MM.1S (cell line): ENCODE measurements at regions not wholly inside any gene's neighbourhood (a gene's known extent, or its start where the extent isn't known, plus 50 kb on each side); places are given as distances from the start of the nearest gene placed in this dataset.

Experiments
- DNase-seq: peaks from one replicate; pipeline ENCODE4 v3.0.0-alpha.2; 2015
- H2AFZ ChIP-seq: fragments of 300-600 bp; sonication (generic); 2 replicates; pipeline ENCODE4 v1.6.0; 2016; ENCODE audit warnings: antibody characterized with exemption, low read length
- H3F3A ChIP-seq: fragments of 300-600 bp; sonication (generic); 2 replicates; pipeline ENCODE4 v1.6.1; 2016; ENCODE audit warnings: mild to moderate bottlenecking, antibody characterized with exemption, low read length, moderate library complexity, mixed read lengths; ENCODE audit not compliant: insufficient read depth
- H3K27ac ChIP-seq: fragments of 300-600 bp; sonication (generic); 2 replicates; pipeline ENCODE4 v1.5.1; 2016; ENCODE audit warnings: mild to moderate bottlenecking, low read length
- H3K27me3 ChIP-seq: fragments of 300-600 bp; sonication (generic); replicated peaks from 2 replicates; pipeline ENCODE4 v1.6.0; 2016; ENCODE audit warnings: low read length; ENCODE audit not compliant: insufficient read depth
- H3K36me3 ChIP-seq: fragments of 300-600 bp; sonication (generic); replicated peaks from 2 replicates; pipeline ENCODE4 v1.6.1; 2016; ENCODE audit warnings: mild to moderate bottlenecking, low read length, mixed read lengths; ENCODE audit not compliant: insufficient read depth
- H3K4me1 ChIP-seq: fragments of 300-600 bp; sonication (generic); 2 replicates; pipeline ENCODE4 v1.6.1; 2016; ENCODE audit warnings: low read length, mixed read lengths
- H3K4me2 ChIP-seq: fragments of 300-600 bp; sonication (generic); 2 replicates; pipeline ENCODE4 v1.6.0; 2016; ENCODE audit warnings: low read depth, low read length
- H3K4me3 ChIP-seq: fragments of 300-600 bp; sonication (generic); 2 replicates; pipeline ENCODE4 v1.5.1; 2016; ENCODE audit warnings: low read length, mixed read lengths
- H3K79me2 ChIP-seq: fragments of 300-600 bp; sonication (generic); 2 replicates; pipeline ENCODE4 v1.6.1; 2016; ENCODE audit warnings: mixed run types, low read length, mixed read lengths
- H3K9ac ChIP-seq: fragments of 300-600 bp; sonication (generic); 2 replicates; pipeline ENCODE4 v1.6.1; 2016; ENCODE audit warnings: low read length, mixed read lengths
- H3K9me2 ChIP-seq: fragments of 300-600 bp; sonication (generic); replicated peaks from 2 replicates; pipeline ENCODE4 v1.6.1; 2016; ENCODE audit warnings: mild to moderate bottlenecking, low read length, mixed read lengths; ENCODE audit not compliant: insufficient read depth
- H3K9me3 ChIP-seq: fragments of 300-600 bp; sonication (generic); replicated peaks from 2 replicates; pipeline ENCODE4 v1.6.1; 2016; ENCODE audit warnings: mild to moderate bottlenecking, low read length, mixed read lengths; ENCODE audit not compliant: insufficient read depth
- H4K20me1 ChIP-seq: fragments of 300-600 bp; sonication (generic); 2 replicates; pipeline ENCODE4 v1.6.1; 2016; ENCODE audit warnings: mild to moderate bottlenecking, low read length, moderate library complexity, mixed read lengths; ENCODE audit not compliant: insufficient read depth
- EZH2 ChIP-seq: fragments of 300-600 bp; sonication (generic); optimal IDR thresholded peaks from 2 replicates; pipeline ENCODE3; 2017; ENCODE audit warnings: low read depth, mild to moderate bottlenecking, antibody characterized with exemption, low read length, mixed read lengths
- EZH2phosphoT487 ChIP-seq: fragments of 300-600 bp; sonication (generic); IDR thresholded peaks from 2 replicates; pipeline ENCODE4 v1.6.1; 2018; ENCODE audit warnings: antibody characterized with exemption, low read length
- TF ChIP-seq, protein P1 (sequence below): fragments of 300-600 bp; sonication (generic); IDR thresholded peaks from 2 replicates; pipeline ENCODE4 v1.5.1; 2016; ENCODE audit warnings: antibody characterized with exemption, low read length, mixed read lengths

GRCh38 chr13:40422588-40423235, 243.7 kb downstream of the FOXO1 start:
- no peak for DNase-seq
- Histone ChIP-seq H3K27ac (no peak overlapping the region), H3K4me2 (no peak overlapping the region), H2AFZ (no peak overlapping the region), H3K9me3 (no peaks in the 10 kb centered on the region), H3K27me3 (no peaks in the 10 kb centered on the region), H3K4me1 (peaks cover 6% of the 10 kb centered on the region), H4K20me1 (no peaks in the 10 kb centered on the region), H3K36me3 (no peaks in the 10 kb centered on the region), H3F3A (no peaks in the 10 kb centered on the region), H3K9ac (no peak overlapping the region), H3K79me2 (no peaks in the 10 kb centered on the region), H3K4me3 (no peak overlapping the region), H3K9me2 (no peaks in the 10 kb centered on the region)
- TF ChIP-seq EZH2phosphoT487: no peak
- TF ChIP-seq, protein P1, sequence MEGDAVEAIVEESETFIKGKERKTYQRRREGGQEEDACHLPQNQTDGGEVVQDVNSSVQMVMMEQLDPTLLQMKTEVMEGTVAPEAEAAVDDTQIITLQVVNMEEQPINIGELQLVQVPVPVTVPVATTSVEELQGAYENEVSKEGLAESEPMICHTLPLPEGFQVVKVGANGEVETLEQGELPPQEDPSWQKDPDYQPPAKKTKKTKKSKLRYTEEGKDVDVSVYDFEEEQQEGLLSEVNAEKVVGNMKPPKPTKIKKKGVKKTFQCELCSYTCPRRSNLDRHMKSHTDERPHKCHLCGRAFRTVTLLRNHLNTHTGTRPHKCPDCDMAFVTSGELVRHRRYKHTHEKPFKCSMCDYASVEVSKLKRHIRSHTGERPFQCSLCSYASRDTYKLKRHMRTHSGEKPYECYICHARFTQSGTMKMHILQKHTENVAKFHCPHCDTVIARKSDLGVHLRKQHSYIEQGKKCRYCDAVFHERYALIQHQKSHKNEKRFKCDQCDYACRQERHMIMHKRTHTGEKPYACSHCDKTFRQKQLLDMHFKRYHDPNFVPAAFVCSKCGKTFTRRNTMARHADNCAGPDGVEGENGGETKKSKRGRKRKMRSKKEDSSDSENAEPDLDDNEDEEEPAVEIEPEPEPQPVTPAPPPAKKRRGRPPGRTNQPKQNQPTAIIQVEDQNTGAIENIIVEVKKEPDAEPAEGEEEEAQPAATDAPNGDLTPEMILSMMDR: no peak
- TF ChIP-seq EZH2: no peak

DNA sequence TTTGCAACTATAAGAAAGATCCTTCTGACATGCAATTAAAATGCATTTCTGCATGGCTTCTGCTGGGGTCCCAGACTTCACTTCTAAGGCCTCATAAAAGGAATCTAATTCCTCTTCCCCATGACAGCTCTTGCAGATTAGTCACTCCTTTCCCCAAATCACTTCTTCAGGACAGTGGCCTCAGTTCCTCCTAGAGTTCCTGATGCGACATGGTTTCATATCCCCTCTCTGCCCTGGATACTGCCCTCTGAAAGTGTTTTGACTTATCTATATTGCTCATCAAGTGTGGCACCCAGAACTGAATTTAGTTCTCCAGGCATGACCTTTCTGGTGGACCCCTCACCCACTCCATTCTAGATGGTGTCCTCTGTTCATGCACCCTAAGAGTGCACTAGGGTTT, 238.1 kb downstream of the FOXO1 start:
- DNase-seq: no peak
- Histone ChIP-seq H4K20me1 (no peaks in the 10 kb centered on the region), H3K27ac (no peak overlapping the region), H3K4me2 (no peak overlapping the region), H3K9me3 (no peaks in the 10 kb centered on the region), H2AFZ (no peak overlapping the region), H3F3A (no peaks in the 10 kb centered on the region), H3K4me3 (no peak overlapping the region), H3K9me2 (no peaks in the 10 kb centered on the region), H3K9ac (no peak overlapping the region), H3K79me2 (no peaks in the 10 kb centered on the region), H3K27me3 (no peaks in the 10 kb centered on the region), H3K4me1 (no peaks in the 10 kb centered on the region), H3K36me3 (no peaks in the 10 kb centered on the region)
- no peak for TF ChIP-seq EZH2
- TF ChIP-seq EZH2phosphoT487: no peak
- TF ChIP-seq, protein P1: no peak

GRCh38 chr13:40429706-40430545, 236.5 kb downstream of the FOXO1 start:
- H3K36me3 ChIP-seq: no peaks in the 10 kb centered on the region
- no peaks in the 10 kb centered on the region for H3K9me2 ChIP-seq
- H3K27ac ChIP-seq: no peak overlapping the region
- H3K4me3 ChIP-seq: no peak overlapping the region
- H3K9ac ChIP-seq: no peak overlapping the region
- H3K4me1 ChIP-seq: no peaks in the 10 kb centered on the region
- H3K4me2 ChIP-seq: no peak overlapping the region
- TF ChIP-seq EZH2phosphoT487 (no peak), EZH2 (no peak)
- TF ChIP-seq, protein P1: no peak
- no peak overlapping the region for H2AFZ ChIP-seq
- H3K79me2 ChIP-seq: no peaks in the 10 kb centered on the region
- H3F3A ChIP-seq: no peaks in the 10 kb centered on the region
- H3K9me3 ChIP-seq: no peaks in the 10 kb centered on the region
- DNase-seq: no peak
- H4K20me1 ChIP-seq: no peaks in the 10 kb centered on the region
- H3K27me3 ChIP-seq: no peaks in the 10 kb centered on the region
